Ascending aorta (tissue), 2 donors: ENCODE measurements at regions not wholly inside any gene's neighbourhood (a gene's known extent, or its start where the extent isn't known, plus 50 kb on each side); places are given as distances from the start of the nearest gene placed in this dataset.

Source experiments
- DNase-seq, 2 donors: peaks; one replicate each; pipeline ENCODE4 v3.0.0-alpha.2; 2019; ENCODE audit warnings: low spot score in 2 of 2
- H3K27ac ChIP-seq, 2 donors: fragments of 200-600 bp; sonication (generic); one replicate each; pipeline ENCODE4 v1.5.1; 2016 to 2017; ENCODE audit warnings: mild to moderate bottlenecking in 1 of 2
- H3K27me3 ChIP-seq: fragments of 200-600 bp; sonication (generic); one replicate; pipeline ENCODE4 v1.5.1; 2017
- H3K36me3 ChIP-seq, 2 donors: fragments of 200-600 bp; sonication (generic); one replicate each; pipeline ENCODE4 v1.5.1; 2016
- H3K4me1 ChIP-seq, 2 donors: fragments of 200-600 bp; sonication (generic); one replicate each; pipeline ENCODE4 v1.5.1; 2016 to 2017; ENCODE audit warnings: mild to moderate bottlenecking in 1 of 2
- H3K4me3 ChIP-seq, 2 donors: fragments of 200-600 bp; sonication (generic); one replicate each; pipeline ENCODE4 v1.5.1; 2016 to 2017; ENCODE audit warnings: mild to moderate bottlenecking in 1 of 2
- H3K9me3 ChIP-seq, 2 donors: fragments of 200-600 bp; sonication (generic); one replicate each; pipeline ENCODE4 v1.5.1; 2016
- intact Hi-C: fragments of 100-400 bp; cut with DNase I; formaldehyde crosslinking; loops from one replicate; pipeline ENCODE4 v1.15.1; 2023
- TF ChIP-seq, protein P1 (sequence below), 3 experiments: fragments of 200-600 bp in 2 of 3; fragments of 450-650 bp in 1 of 3; sonication (generic) in 2 of 3; IDR thresholded peaks; one replicate each; pipeline ENCODE4 v1.5.1; 2016 to 2019; ENCODE audit warnings: antibody characterized with exemption in 3 of 3, mild to moderate bottlenecking in 1 of 3, moderate library complexity in 1 of 3

DNA sequence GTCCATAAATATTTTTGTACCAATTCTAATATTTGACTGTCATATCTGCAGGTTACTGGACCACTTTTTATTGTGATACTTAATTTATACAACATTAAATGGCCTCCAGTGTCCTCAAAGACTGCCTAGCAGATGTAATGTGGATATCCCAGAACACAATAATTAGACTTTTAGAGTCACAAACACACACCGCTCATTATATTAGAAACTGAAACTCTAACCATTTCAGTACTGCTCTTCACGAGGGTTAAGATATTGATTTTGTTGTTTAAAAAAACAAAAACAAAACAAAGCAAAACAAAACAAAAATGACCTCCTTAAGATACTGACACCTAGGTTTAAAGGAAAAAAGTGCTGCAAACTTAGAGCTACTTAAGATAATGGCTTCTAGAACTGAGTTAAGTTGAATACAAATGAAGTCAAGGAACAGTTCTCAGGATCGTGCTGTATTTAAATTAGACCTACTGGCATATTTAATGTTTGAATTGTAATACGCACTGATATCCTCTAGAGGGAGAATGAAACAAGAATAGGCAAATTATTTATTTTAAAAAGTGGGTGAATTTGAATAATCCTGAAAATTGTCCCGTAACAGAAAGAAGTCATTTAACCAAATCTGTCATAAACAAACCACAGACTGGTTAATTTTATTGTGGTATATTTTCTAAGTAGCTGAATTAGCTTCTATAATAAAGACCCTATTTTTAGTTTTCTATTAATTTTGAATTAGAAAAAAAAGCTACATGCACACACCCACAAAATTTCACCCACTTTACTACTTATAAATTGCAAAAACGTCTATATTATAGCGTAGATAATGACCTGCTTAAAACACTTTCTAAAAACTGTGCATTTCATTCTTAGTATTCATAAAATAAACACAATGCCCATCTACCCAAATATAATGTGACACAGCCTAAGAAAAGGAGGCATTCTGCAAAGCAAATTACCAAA is 395.2 kb upstream of the DCN start:
- TF ChIP-seq, protein P1, sequence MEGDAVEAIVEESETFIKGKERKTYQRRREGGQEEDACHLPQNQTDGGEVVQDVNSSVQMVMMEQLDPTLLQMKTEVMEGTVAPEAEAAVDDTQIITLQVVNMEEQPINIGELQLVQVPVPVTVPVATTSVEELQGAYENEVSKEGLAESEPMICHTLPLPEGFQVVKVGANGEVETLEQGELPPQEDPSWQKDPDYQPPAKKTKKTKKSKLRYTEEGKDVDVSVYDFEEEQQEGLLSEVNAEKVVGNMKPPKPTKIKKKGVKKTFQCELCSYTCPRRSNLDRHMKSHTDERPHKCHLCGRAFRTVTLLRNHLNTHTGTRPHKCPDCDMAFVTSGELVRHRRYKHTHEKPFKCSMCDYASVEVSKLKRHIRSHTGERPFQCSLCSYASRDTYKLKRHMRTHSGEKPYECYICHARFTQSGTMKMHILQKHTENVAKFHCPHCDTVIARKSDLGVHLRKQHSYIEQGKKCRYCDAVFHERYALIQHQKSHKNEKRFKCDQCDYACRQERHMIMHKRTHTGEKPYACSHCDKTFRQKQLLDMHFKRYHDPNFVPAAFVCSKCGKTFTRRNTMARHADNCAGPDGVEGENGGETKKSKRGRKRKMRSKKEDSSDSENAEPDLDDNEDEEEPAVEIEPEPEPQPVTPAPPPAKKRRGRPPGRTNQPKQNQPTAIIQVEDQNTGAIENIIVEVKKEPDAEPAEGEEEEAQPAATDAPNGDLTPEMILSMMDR (IDR thresholded peaks at IDR 0.05) = peak; percentile 29 to 66 (median 65)
- H3K4me3 ChIP-seq = peak overlapping the region; percentile 19 to 35
- H3K27ac ChIP-seq = no peak overlapping the region
- H3K27me3 ChIP-seq = no peaks in the 10 kb centered on the region
- H3K9me3 ChIP-seq = no peaks in the 10 kb centered on the region
- H3K36me3 ChIP-seq = no peaks in the 10 kb centered on the region
- no peak for DNase-seq
- no peaks in the 10 kb centered on the region for H3K4me1 ChIP-seq
- intact Hi-C loops = loop anchor here (2.0 to 5.0 kb wide), 2 partner anchors 567 to 994 kb away; partner anchors contain the start of gene BTG1

DNA sequence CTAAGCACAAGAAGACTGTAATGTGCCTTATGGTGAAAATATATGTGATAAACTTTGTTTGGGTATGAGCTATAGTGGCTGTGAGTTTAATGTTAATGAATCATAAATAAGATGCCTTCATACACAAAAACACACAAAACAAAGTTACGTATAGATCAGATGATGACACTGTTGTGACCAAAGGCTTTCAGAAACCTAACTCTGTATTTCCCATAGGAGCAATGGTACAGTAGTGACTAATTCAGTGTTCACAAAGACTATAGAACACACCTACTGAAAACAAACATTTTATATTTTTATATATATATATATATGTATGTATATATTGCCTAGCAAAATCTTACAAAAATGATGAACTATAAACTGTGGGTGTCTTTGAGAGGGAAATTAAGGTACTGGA is 393.8 kb upstream of the DCN start:
- H3K27me3 ChIP-seq = no peaks in the 10 kb centered on the region
- intact Hi-C loops = loop anchor here (5.0 kb wide), 1 partner anchor 996 kb away; no protein-coding TSS in a partner anchor
- no peak overlapping the region for H3K27ac ChIP-seq
- no peaks in the 10 kb centered on the region for H3K4me1 ChIP-seq
- no peaks in the 10 kb centered on the region for H3K9me3 ChIP-seq
- no peak overlapping the region for H3K4me3 ChIP-seq
- no peak for DNase-seq
- no peaks in the 10 kb centered on the region for H3K36me3 ChIP-seq
- TF ChIP-seq, protein P1 (IDR thresholded peaks at IDR 0.05) = no peak

DNA sequence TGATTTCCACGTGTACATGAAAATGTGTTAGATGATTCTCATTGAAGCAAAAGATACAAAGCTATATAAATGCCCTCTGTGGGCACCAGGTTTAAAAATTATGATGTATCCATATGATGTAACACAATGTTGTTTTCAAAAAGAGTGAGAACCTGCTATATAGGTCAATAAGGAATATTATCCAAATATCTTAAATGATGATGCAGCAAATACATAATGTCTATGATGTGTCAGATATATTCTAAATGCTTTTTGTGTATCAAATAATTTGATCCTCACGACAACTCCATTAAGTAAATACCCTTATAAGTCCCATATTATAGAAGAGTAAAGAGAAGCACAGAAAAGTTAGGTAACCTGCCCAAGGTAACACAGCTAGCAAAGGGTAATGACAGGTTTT is 393.0 kb upstream of the DCN start:
- H3K36me3 ChIP-seq = no peaks in the 10 kb centered on the region
- intact Hi-C loops = loop anchor here (5.0 kb wide), 1 partner anchor 997 kb away; no protein-coding TSS in a partner anchor
- no peaks in the 10 kb centered on the region for H3K9me3 ChIP-seq
- no peaks in the 10 kb centered on the region for H3K4me1 ChIP-seq
- no peak overlapping the region for H3K4me3 ChIP-seq
- no peak overlapping the region for H3K27ac ChIP-seq
- no peaks in the 10 kb centered on the region for H3K27me3 ChIP-seq
- DNase-seq = no peak
- TF ChIP-seq, protein P1 (IDR thresholded peaks at IDR 0.05) = no peak

DNA sequence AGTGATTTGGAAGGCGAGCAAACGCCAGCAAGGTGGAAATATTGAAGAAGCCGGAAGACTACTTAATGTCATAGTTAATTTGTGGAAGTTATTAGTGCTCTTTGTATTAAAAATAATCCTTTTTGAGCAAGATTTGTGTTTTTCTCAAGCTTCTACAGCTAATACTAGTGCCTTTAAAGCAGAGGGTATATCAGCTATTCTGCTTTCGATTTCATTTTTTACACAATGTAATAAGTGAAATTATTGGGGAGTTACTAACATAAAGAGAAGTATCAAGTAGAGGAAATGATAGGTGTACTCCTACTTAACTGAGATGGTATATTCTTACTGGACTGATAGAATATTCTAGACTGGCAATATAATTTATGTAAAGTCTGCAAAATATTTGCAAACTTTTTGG is 392.4 kb upstream of the DCN start:
- no peak for DNase-seq
- no peaks in the 10 kb centered on the region for H3K4me1 ChIP-seq
- H3K27me3 ChIP-seq = no peaks in the 10 kb centered on the region
- H3K36me3 ChIP-seq = no peaks in the 10 kb centered on the region
- no peak overlapping the region for H3K4me3 ChIP-seq
- TF ChIP-seq, protein P1 (IDR thresholded peaks at IDR 0.05) = no peak
- H3K9me3 ChIP-seq = no peaks in the 10 kb centered on the region
- H3K27ac ChIP-seq = no peak overlapping the region
- intact Hi-C loops = loop anchor here (5.0 kb wide), 1 partner anchor 997 kb away; no protein-coding TSS in a partner anchor

DNA sequence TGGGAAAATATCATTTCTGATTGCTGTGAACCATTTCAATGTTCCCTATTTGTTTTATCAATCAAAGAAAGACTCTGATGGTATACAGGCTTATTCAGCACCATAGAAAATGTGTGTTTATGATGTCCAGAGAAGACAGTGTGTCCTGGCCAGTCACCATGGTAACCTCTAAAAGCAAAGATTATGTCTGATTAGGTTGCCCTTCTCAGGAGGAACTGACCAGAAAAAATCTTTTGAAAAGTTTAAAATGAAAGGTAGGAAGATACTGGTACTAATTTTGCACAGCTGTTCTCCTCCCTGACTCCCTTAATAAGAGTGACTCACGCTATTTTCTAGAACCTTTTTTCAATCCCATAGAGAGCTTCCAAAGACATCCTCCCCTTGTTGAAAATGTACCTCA is 391.8 kb upstream of the DCN start:
- intact Hi-C loops = no loop called here
- no peak overlapping the region for H3K4me3 ChIP-seq
- no peaks in the 10 kb centered on the region for H3K36me3 ChIP-seq
- H3K27ac ChIP-seq = no peak overlapping the region
- H3K27me3 ChIP-seq = no peaks in the 10 kb centered on the region
- no peaks in the 10 kb centered on the region for H3K9me3 ChIP-seq
- TF ChIP-seq, protein P1 (IDR thresholded peaks at IDR 0.05) = no peak
- no peak for DNase-seq
- H3K4me1 ChIP-seq = no peaks in the 10 kb centered on the region
